ENCODE measurements at regions not wholly inside any gene's neighbourhood (a gene's known extent, or its start where the extent isn't known, plus 50 kb on each side); places are given as distances from the start of the nearest gene placed in this dataset.

DNA sequence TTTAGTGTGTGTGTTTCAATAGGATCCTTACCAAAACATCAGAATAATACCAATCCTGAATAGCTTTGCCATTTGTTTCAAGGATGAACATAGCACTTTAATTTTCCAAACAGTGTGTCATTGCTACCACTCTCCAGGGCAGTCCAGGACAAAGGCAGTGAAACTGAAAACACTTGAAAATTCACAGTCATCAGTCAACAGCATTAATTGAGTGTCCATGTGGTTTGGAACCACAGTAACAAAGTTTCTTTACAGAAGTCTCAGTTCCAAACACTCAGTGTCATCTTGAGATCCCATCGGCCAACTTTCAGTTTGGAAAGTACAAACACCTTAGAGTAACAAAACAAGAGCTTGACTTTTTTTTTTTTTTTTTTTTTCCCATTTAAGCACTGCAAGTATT lies 228.4 kb upstream of the SOX5 start:
- TF ChIP-seq FOXM1 (IDR thresholded peaks at IDR 0.05; ENCODE audit: borderline replicate concordance) (no peak), FOXA1 (IDR thresholded peaks at IDR 0.05) (no peak), NFRKB (IDR thresholded peaks at IDR 0.05) (no peak), TARDBP (IDR thresholded peaks at IDR 0.05) (no peak), ELF4 (IDR thresholded peaks at IDR 0.05) (no peak), HDGF (IDR thresholded peaks at IDR 0.05; ENCODE audit: borderline replicate concordance) (no peak), L3MBTL2 (conservative IDR thresholded peaks at IDR 0.05) (no peak)
- TF ChIP-seq, protein P1, sequence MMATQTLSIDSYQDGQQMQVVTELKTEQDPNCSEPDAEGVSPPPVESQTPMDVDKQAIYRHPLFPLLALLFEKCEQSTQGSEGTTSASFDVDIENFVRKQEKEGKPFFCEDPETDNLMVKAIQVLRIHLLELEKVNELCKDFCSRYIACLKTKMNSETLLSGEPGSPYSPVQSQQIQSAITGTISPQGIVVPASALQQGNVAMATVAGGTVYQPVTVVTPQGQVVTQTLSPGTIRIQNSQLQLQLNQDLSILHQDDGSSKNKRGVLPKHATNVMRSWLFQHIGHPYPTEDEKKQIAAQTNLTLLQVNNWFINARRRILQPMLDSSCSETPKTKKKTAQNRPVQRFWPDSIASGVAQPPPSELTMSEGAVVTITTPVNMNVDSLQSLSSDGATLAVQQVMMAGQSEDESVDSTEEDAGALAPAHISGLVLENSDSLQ (IDR thresholded peaks at IDR 0.05), result no peak
